OCI-M2 (cell line): ENCODE measurements at regions not wholly inside any gene's neighbourhood (a gene's known extent, or its start where the extent isn't known, plus 50 kb on each side); places are given as distances from the start of the nearest gene placed in this dataset.
"Not testable (repeated sequence)": the region's sequence is repeated elsewhere in the genome, so short reads cannot be mapped to it uniquely, and the experiment has no call there.

ENCODE experiments used
- DNase-seq: peaks from one replicate; lab custom pipeline; 2025; ENCODE audit not compliant: unreplicated experiment; lab: John Stamatoyannopoulos, UW

GRCh38 chr7:83832009-83832408, 183.1 kb upstream of the SEMA3E start:
- DNase-seq, result no peak

- no peak for DNase-seq
These were observed 178.1 kb upstream of the SEMA3E start for GRCh38 chr7:83827036-83827435.

- no peak for DNase-seq
These were observed 175.3 kb upstream of the SEMA3E start for GRCh38 chr7:83824214-83824613.

GRCh38 chr7:83821866-83822265, 172.9 kb upstream of the SEMA3E start:
- no peak for DNase-seq

- DNase-seq, result no peak
These were observed 171.7 kb upstream of the SEMA3E start for GRCh38 chr7:83820641-83821040.

- no peak for DNase-seq
These were observed 171.0 kb upstream of the SEMA3E start for GRCh38 chr7:83819911-83820310.

GRCh38 chr7:83814480-83814879, 165.5 kb upstream of the SEMA3E start:
- no peak for DNase-seq

GRCh38 chr7:83812563-83812962, 163.6 kb upstream of the SEMA3E start:
- DNase-seq, result not testable (repeated sequence)

- DNase-seq, result no peak
These were observed 160.0 kb upstream of the SEMA3E start for GRCh38 chr7:83808982-83809381.

GRCh38 chr7:83807774-83808173, 158.8 kb upstream of the SEMA3E start:
- no peak for DNase-seq

- DNase-seq, result no peak
These were observed 157.6 kb upstream of the SEMA3E start for GRCh38 chr7:83806538-83806937.

- no peak for DNase-seq
These were observed 150.4 kb upstream of the SEMA3E start for GRCh38 chr7:83799333-83799732.

GRCh38 chr7:83798489-83798888, 149.6 kb upstream of the SEMA3E start:
- no peak for DNase-seq

GRCh38 chr7:83796760-83797159, 147.8 kb upstream of the SEMA3E start:
- no peak for DNase-seq

- no peak for DNase-seq
These were observed 145.9 kb upstream of the SEMA3E start for GRCh38 chr7:83794829-83795228.

- DNase-seq, result no peak
These were observed 144.6 kb upstream of the SEMA3E start for GRCh38 chr7:83793558-83793957.

GRCh38 chr7:83791737-83792136, 142.8 kb upstream of the SEMA3E start:
- DNase-seq, result no peak

- peak; percentile 56 for DNase-seq
These were observed 137.9 kb upstream of the SEMA3E start for GRCh38 chr7:83786858-83787257.

- DNase-seq, result no peak
These were observed 133.7 kb upstream of the SEMA3E start for GRCh38 chr7:83782628-83783027.

- DNase-seq, result no peak
These were observed 129.1 kb upstream of the SEMA3E start for GRCh38 chr7:83778073-83778443.

- no peak for DNase-seq
These were observed 128.6 kb upstream of the SEMA3E start for GRCh38 chr7:83777406-83778072.

GRCh38 chr7:83769407-83769806, 120.5 kb upstream of the SEMA3E start:
- no peak for DNase-seq

GRCh38 chr7:83751217-83751616, 102.3 kb upstream of the SEMA3E start:
- DNase-seq, result no peak
